Testis (tissue), 2 donors: ENCODE measurements at regions not wholly inside any gene's neighbourhood (a gene's known extent, or its start where the extent isn't known, plus 50 kb on each side); places are given as distances from the start of the nearest gene placed in this dataset.

Source experiments
- DNase-seq: peaks from one replicate; pipeline ENCODE4 v3.0.0-alpha.2; 2019
- H3K27ac ChIP-seq, 2 donors: fragments of 200-600 bp; sonication (generic); one replicate each; pipeline ENCODE4 v1.5.1; 2019
- H3K27me3 ChIP-seq: fragments of 200-600 bp; sonication (generic); one replicate; pipeline ENCODE4 v1.5.1; 2019
- H3K36me3 ChIP-seq: fragments of 200-600 bp; sonication (generic); one replicate; pipeline ENCODE4 v1.5.1; 2017; ENCODE audit warnings: low read depth; ENCODE audit errors: missing control alignments
- H3K4me1 ChIP-seq: fragments of 200-600 bp; sonication (generic); one replicate; pipeline ENCODE4 v1.5.1; 2019
- H3K4me3 ChIP-seq, 2 donors: fragments of 200-600 bp; sonication (generic); one replicate each; pipeline ENCODE4 v1.5.1; 2017 to 2019
- H3K9me3 ChIP-seq: fragments of 200-600 bp; sonication (generic); one replicate; pipeline ENCODE4 v1.5.1; 2017
- POLR2A ChIP-seq: fragments of 450-650 bp; IDR thresholded peaks from one replicate; pipeline ENCODE4 v1.6.1; 2017; ENCODE audit warnings: antibody characterized with exemption, mild to moderate bottlenecking, moderate library complexity
- WGBS, 2 donors: methylation state at CpG; one replicate each; pipeline ENCODE4 v1.1.5; 2018; 5-methylcytosine and 5-hydroxymethylcytosine counted together
- intact Hi-C: fragments of 100-400 bp; cut with DNase I; formaldehyde crosslinking; loops from one replicate; pipeline ENCODE4 v1.15.1; 2023; ENCODE audit warnings: low total_unique reads
- TF ChIP-seq, protein P1 (sequence below), 3 experiments: fragments of 450-650 bp in 2 of 3; fragments of 200-600 bp in 1 of 3; sonication (generic) in 1 of 3; IDR thresholded peaks; one replicate each; pipeline ENCODE4 v1.5.1; 2016 to 2019; ENCODE audit warnings: antibody characterized with exemption in 3 of 3, mild to moderate bottlenecking in 2 of 3, moderate library complexity in 1 of 3

DNA sequence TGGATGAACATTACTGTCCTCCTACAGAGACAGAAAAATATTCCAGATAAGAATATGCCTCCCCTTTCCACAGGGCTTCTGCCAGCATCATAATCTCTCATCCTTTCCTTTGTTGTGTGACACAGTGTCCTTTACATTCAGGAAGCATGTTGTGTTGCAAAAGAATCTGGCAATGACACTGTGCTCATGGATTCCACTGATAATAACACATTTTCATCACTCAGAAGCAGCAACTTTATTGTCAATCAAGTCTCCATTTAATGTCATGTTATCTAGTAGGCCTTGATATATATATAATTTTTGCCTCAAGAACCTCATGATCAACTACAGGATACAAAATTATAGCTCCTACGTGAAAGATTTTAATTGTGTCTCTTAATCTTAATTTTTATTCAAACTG is 833.9 kb downstream of the FSTL5 start:
- WGBS, 2 donors, result 64 to 72% methylated on average over 1 of the region's 1 CpG
- no peaks in the 10 kb centered on the region for H3K9me3 ChIP-seq
- intact Hi-C loops, result no loop called here
- no peaks in the 10 kb centered on the region for H3K36me3 ChIP-seq
- H3K27me3 ChIP-seq, result no peaks in the 10 kb centered on the region
- no peak overlapping the region for H3K27ac ChIP-seq
- no peaks in the 10 kb centered on the region for H3K4me1 ChIP-seq
- no peak for TF ChIP-seq POLR2A
- TF ChIP-seq, protein P1, sequence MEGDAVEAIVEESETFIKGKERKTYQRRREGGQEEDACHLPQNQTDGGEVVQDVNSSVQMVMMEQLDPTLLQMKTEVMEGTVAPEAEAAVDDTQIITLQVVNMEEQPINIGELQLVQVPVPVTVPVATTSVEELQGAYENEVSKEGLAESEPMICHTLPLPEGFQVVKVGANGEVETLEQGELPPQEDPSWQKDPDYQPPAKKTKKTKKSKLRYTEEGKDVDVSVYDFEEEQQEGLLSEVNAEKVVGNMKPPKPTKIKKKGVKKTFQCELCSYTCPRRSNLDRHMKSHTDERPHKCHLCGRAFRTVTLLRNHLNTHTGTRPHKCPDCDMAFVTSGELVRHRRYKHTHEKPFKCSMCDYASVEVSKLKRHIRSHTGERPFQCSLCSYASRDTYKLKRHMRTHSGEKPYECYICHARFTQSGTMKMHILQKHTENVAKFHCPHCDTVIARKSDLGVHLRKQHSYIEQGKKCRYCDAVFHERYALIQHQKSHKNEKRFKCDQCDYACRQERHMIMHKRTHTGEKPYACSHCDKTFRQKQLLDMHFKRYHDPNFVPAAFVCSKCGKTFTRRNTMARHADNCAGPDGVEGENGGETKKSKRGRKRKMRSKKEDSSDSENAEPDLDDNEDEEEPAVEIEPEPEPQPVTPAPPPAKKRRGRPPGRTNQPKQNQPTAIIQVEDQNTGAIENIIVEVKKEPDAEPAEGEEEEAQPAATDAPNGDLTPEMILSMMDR (IDR thresholded peaks at IDR 0.05), result no peak
- no peak overlapping the region for H3K4me3 ChIP-seq
- no peak for DNase-seq

DNA sequence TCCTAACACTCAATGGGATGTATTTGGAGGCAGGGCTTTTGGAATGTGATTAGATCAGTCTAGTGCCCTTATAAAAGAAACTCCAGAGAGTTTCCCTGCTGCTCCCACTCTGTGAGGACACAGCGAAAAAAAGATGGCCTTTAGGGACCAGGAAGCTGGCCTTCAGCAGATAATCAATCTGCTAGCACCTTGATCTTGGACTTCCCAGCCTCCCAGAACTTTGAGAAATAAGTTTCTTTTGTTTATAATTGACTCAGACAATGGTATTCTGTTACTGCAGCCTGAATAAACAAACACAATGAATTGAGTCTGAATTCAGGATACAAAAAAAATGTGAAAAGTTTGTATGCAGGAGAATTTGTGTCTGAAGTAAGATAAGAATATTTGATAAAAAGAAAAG is 842.1 kb downstream of the FSTL5 start:
- Histone ChIP-seq H3K4me3 (no peak overlapping the region), H3K4me1 (no peaks in the 10 kb centered on the region), H3K27me3 (no peaks in the 10 kb centered on the region), H3K9me3 (no peaks in the 10 kb centered on the region), H3K27ac (no peak overlapping the region), H3K36me3 (no peaks in the 10 kb centered on the region)
- 83 to 100% methylated on average over 1 of the region's 1 CpG for WGBS, 2 donors
- TF ChIP-seq, protein P1 (IDR thresholded peaks at IDR 0.05), result no peak
- TF ChIP-seq POLR2A, result no peak
- intact Hi-C loops, result no loop called here
- DNase-seq, result no peak

DNA sequence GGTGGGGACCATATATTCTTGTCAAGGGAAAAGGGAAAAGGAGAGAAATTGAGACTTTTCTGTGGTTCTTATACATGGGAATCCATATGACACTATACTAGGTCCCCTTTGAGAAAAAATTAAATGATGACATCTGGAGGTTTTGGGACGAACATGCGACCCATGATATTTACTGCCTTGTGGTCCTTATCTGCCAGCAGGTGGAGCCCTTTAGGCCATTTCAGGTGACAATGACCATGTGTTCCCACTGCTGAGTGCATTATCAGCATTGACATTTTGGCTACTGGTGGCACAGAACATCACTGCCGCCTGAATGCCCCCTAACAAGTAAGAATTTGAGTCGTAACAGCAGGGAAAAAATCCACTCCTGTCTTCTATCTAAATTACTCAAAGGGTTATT is 843.4 kb downstream of the FSTL5 start:
- no peaks in the 10 kb centered on the region for H3K9me3 ChIP-seq
- no peaks in the 10 kb centered on the region for H3K27me3 ChIP-seq
- no peaks in the 10 kb centered on the region for H3K4me1 ChIP-seq
- no peak overlapping the region for H3K4me3 ChIP-seq
- TF ChIP-seq POLR2A, result no peak
- TF ChIP-seq, protein P1 (IDR thresholded peaks at IDR 0.05), result peak in 1 of 3 experiments; percentile 12
- H3K27ac ChIP-seq, result no peak overlapping the region
- peak; percentile 28 for DNase-seq
- intact Hi-C loops, result no loop called here
- no peaks in the 10 kb centered on the region for H3K36me3 ChIP-seq
- WGBS, 2 donors, result 73 to 83% methylated on average over 4 of the region's 4 CpGs

DNA sequence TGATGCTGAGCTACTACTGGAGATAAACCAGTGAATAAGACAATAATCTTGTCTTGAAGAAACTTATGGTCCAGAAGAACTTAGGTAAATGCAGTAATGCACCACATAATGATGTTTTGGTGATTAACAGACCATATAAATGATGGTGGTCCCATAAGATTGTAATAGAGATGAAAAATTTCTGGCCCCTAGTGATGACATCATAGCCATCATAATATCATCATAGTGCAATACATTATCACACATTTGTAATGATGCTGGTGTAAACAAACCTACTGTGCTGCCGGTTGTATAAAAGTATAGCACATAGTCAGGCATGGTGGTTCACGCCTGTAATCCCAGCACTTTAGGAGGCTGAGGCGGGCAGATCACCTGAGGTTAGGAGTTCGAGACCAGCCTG is 846.8 kb downstream of the FSTL5 start:
- WGBS, 2 donors, result 93 to 100% methylated on average over 4 of the region's 4 CpGs
- Histone ChIP-seq H3K4me1 (no peaks in the 10 kb centered on the region), H3K36me3 (no peaks in the 10 kb centered on the region), H3K27ac (no peak overlapping the region), H3K9me3 (no peaks in the 10 kb centered on the region), H3K4me3 (no peak overlapping the region), H3K27me3 (no peaks in the 10 kb centered on the region)
- intact Hi-C loops, result no loop called here
- DNase-seq, result no peak
- TF ChIP-seq, protein P1 (IDR thresholded peaks at IDR 0.05), result no peak
- TF ChIP-seq POLR2A, result no peak

DNA sequence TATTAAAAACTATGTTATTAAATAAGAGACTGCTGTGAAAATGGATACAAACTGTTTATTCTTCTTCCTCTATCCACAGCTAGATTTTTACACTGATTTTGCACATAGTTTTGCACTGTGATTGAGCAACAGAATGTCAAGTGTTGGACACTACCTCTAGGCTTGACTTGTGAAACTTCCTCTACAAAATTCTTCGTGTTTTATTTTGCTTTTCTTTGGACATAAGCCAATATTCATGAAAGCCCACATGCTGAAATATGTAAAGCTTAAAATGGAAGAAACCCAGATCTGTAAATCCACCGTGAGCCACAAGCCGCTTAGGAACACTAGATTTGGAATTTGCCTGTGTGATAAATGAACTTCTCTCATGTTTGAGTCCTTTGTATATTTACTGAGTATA is 849.4 kb downstream of the FSTL5 start:
- H3K4me1 ChIP-seq, result no peaks in the 10 kb centered on the region

More for the DNA sequence above, 849.4 kb downstream of the FSTL5 start:
- intact Hi-C loops, result no loop called here
- H3K4me3 ChIP-seq, result no peak overlapping the region
- no peak overlapping the region for H3K27ac ChIP-seq
- H3K36me3 ChIP-seq, result no peaks in the 10 kb centered on the region
- no peak for TF ChIP-seq POLR2A
- TF ChIP-seq, protein P1 (IDR thresholded peaks at IDR 0.05), result no peak
- no peaks in the 10 kb centered on the region for H3K27me3 ChIP-seq
- 76 to 77% methylated on average over 3 of the region's 3 CpGs for WGBS, 2 donors
- H3K9me3 ChIP-seq, result no peaks in the 10 kb centered on the region
- DNase-seq, result no peak
